GM18861 (cell line): ENCODE measurements at regions not wholly inside any gene's neighbourhood (a gene's known extent, or its start where the extent isn't known, plus 50 kb on each side); places are given as distances from the start of the nearest gene placed in this dataset.

Experiments used
- ATAC-seq: cut with Tn5 transposase; IDR thresholded peaks from one replicate; pipeline ENCODE4 v1.9.1; 2021; ENCODE audit not compliant: unreplicated experiment

GRCh38 chr14:98692832-98693231 is 579.2 kb downstream of the BCL11B start:
- no peak for ATAC-seq

- no peak for ATAC-seq
Measured at GRCh38 chr14:98694541-98694940, 577.5 kb downstream of the BCL11B start.

DNA sequence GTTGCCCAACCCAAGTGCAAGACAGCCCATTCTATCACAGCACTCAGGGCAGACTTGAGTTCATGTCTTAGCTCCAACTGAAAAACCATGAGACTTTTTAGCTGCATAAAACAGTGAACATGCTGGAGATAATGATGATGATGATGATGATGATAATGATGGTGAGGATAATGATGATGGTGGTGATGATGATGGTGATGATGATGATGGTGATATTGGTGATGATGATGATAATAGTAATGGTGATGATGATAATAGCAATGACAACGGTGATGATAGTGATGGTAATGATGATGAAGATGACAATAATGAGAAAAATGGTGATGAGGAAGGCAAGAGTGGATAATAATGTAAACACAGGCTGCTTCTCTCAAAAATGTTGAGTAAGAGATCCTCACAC is 576.2 kb downstream of the BCL11B start:
- no peak for ATAC-seq

DNA sequence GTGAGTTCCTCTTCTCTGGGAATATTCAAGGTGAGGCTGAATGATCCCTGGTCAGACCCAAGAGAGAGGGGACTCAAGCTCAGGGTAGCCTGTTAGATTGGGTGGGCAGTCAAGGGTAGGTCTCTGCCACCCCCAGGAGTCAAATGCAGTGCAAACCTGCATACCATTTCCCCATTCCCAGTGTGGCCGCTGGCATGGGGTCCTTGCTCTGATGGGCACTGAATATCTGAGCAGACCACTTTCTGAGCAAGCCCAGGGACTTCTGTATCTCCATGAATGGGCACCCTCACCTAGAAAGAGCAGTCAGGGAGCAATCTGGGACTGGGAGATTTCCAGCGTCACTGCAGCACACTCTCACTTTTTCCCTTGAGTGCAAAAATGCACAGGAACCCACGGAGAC is 573.7 kb downstream of the BCL11B start:
- ATAC-seq: no peak

- no peak for ATAC-seq
Measured at GRCh38 chr14:98700748-98701147, 571.2 kb downstream of the BCL11B start.

GRCh38 chr14:98701377-98701776 is 570.6 kb downstream of the BCL11B start:
- ATAC-seq: no peak

- ATAC-seq: no peak
Measured at GRCh38 chr14:98704441-98704840, 567.6 kb downstream of the BCL11B start.

DNA sequence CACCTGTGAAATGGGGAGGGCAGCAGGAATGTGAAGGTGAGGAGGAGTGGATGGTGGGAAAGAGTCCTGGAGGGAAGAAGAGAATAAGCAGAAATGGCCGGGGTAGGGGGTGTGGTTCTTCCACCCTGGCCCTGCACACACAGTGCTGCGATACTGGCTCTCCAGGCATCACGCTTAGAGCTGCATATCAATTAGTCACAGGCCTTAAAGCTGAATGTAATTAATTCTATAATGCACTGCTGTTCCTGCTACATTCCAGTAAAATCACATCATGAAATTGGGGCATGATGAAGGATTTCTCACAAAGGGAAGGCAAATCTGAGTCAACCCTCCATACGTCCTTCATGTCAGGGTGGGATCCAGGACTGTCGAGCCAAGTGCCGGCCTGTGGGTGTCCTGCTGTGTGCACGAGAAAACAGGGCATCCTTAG is 566.1 kb downstream of the BCL11B start:
- no peak for ATAC-seq

GRCh38 chr14:98707522-98707921 is 564.5 kb downstream of the BCL11B start:
- no peak for ATAC-seq

GRCh38 chr14:98708555-98708954 is 563.4 kb downstream of the BCL11B start:
- ATAC-seq: no peak

DNA sequence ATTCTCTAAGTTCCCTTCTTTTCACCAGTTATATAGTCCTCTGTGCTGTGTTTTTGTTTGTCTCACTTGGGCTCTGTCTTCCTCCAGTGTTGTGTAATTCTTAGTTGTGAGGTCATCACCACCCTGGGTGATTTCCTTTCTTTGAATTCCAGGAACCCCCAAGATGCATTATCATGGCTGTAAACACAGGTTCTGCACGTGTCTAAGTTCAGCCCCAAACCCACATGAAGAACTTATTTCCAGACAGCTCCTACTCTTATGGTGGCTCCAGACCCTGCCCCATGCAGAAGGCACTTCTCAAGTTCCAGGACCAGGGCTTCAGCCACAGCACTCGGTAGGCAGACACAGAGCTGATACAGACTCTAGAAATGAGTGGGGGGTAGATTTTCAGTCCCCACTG is 560.5 kb downstream of the BCL11B start:
- ATAC-seq: no peak

DNA sequence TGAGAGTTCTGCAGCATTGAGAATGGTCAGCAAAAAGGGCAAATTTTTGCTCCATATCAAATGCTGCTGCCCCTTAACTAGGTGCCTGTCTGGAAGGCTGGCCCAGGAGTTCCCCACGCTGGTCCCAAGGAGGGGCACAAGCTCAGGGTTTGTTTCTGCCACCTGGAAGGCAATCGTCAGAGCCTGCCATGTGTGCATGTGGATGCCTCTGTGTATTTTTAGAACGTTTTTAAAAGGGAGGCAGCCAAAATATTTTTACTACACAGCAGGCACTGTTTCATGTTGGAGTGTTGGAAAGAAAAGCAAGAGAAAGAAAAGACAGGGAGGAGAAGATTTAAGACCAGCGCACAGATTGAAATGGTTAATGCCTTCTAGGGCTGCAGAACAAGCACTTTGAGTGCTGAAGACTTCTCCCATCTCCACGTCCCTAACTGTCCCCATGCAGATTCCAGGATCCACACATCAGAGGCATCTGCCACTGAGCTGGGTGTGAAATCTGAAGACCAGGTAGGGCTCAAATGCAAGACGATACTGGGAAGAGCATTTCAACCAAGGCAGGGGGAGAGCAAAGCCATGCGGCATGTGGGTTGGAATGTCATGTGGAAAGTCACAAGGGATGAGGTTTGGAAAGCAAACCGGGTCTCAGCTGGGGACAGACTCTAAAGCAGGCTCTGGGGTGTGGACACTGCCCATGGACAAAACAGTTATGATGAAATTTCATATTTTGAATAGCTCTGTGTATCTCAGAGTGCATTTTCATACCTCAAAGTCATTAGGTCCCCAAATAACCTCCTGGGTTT is 557.2 kb downstream of the BCL11B start:
- ATAC-seq: no peak

- no peak for ATAC-seq
Measured at GRCh38 chr14:98716133-98716532, 555.9 kb downstream of the BCL11B start.

- ATAC-seq: no peak
Measured at GRCh38 chr14:98721061-98721460, 550.9 kb downstream of the BCL11B start.

- ATAC-seq: no peak
Measured at GRCh38 chr14:98724734-98725133, 547.3 kb downstream of the BCL11B start.

- ATAC-seq: no peak
Measured at GRCh38 chr14:98725191-98725590, 546.8 kb downstream of the BCL11B start.

DNA sequence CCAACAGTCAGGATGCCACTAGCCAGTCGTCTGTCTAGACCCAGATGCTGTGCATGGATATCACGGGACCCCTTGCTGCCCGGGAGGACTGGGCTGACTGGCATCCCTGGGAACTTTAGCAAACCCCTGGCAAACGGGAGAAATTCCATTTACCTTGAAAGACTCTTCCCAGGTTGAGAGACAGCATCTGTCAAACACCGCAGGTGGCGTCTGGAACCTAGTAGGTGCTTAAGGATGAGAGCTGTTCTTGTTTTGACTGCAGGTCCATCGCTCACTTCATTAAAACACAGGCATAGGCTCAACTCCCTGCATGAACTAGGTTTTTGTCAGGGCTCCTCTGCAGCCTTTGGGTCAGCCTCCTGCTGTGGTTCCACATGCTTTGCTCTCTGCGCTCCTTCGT is 546.3 kb downstream of the BCL11B start:
- no peak for ATAC-seq

- no peak for ATAC-seq
Measured at GRCh38 chr14:98726585-98727405, 545.2 kb downstream of the BCL11B start.

DNA sequence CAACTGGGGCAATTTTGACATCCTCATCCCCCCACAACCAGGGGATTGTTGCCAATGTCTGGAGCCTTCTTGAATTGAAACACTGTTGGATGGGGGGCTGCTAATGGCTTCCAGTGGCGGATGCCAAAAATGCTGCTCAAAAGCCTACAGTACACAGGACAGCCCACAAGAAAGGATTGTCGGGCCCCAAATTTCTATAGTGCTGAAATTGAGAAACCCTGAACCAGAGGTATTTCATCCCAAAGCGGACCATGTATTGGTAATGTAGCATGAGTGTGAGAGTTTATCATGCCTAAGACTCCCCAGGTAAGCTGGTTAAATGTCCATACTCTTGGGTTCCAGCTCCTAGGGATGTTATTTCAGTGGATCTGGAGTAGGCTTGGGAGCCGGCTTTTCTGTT is 544.0 kb downstream of the BCL11B start:
- ATAC-seq: no peak

DNA sequence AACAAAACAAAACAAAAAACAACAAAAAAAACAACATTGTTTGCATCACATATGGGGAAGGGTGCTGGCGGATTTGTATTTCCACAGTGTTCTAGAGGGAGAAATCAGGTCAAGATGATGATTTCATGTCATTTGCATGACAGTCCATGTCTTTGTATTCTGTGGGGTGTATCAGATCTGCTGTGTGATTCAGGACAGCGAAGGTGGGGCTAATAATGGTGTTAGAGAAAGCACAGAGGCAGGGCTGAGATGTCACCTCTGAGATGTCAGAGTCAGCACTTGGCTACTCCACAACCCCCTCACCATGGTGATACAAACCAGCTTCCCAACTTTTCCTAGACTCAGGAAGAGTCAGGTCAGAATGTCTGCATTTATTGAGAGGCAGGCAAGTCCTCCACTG is 543.2 kb downstream of the BCL11B start:
- ATAC-seq: no peak

DNA sequence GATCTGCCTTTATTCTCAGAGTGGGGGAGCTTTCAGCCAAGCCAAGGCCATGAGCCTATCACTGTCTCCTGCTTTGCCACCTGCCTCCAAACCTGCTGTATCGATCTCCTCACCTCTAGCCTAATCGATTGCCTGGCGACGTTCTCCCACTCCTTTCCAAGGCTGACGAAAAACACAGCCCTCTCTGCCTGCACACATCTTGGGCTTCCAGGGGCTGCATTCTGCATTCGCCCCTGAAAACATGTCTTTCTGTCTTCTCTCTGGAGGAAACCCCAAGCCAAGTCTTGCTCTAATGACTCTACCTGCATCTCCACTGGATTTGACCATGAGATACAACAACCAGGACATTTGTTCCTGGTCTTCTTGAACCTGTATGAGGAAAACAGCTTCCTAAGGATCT is 540.7 kb downstream of the BCL11B start:
- ATAC-seq: no peak

GRCh38 chr14:98731701-98732100 is 540.3 kb downstream of the BCL11B start:
- ATAC-seq: no peak
